ENCODE measurements at regions not wholly inside any gene's neighbourhood (a gene's known extent, or its start where the extent isn't known, plus 50 kb on each side); places are given as distances from the start of the nearest gene placed in this dataset.

DNA sequence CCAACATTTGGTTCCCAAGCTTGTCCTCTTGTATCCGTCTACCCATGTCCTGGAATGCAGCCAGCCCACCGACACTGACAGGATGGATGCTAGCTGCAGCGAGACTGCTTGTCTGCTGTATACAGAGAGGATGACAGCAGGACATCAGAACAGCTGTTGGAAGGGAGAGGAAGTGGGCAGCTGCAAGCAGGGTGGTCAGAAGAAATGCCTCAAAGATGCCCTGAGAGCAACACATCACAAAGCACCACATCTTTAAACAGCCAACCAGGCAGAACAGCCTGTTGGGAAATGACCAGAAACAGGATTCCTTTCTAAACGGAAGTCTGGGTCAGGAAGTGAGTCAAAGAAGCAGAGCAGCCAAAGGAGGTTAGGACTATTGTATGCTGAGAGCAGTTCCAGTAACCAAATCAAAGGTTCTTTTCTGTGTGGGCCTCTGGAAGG lies 219.1 kb downstream of the NDUFS4 start:
- TF ChIP-seq, protein P1, sequence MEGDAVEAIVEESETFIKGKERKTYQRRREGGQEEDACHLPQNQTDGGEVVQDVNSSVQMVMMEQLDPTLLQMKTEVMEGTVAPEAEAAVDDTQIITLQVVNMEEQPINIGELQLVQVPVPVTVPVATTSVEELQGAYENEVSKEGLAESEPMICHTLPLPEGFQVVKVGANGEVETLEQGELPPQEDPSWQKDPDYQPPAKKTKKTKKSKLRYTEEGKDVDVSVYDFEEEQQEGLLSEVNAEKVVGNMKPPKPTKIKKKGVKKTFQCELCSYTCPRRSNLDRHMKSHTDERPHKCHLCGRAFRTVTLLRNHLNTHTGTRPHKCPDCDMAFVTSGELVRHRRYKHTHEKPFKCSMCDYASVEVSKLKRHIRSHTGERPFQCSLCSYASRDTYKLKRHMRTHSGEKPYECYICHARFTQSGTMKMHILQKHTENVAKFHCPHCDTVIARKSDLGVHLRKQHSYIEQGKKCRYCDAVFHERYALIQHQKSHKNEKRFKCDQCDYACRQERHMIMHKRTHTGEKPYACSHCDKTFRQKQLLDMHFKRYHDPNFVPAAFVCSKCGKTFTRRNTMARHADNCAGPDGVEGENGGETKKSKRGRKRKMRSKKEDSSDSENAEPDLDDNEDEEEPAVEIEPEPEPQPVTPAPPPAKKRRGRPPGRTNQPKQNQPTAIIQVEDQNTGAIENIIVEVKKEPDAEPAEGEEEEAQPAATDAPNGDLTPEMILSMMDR (IDR thresholded peaks at IDR 0.05) = no peak
- TF ChIP-seq EZH2 (IDR thresholded peaks at IDR 0.05; ENCODE audit: borderline replicate concordance, insufficient read depth, low read depth, low read length, poor library complexity, severe bottlenecking) = no peak
- no peaks in the 10 kb centered on the region for H3K4me1 ChIP-seq (ENCODE audit: control insufficient read depth in 2 of 2, insufficient read depth in 2 of 2, low read length in 2 of 2)
- no peak overlapping the region for H2AFZ ChIP-seq (ENCODE audit: insufficient read depth, low read depth, low read length, poor library complexity, severe bottlenecking)
- intact Hi-C loops (cut with micrococcal nuclease) = no loop called here
- H3K4me3 ChIP-seq (ENCODE audit: control extremely low read depth in 1 of 5, extremely low read depth in 1 of 5, insufficient read depth in 1 of 5, low read depth in 2 of 5, low read length in 4 of 5) = no peak overlapping the region
- ATAC-seq (ENCODE audit: low read depth) (no peak), DNase-seq (no peak)
- H3K9me3 ChIP-seq (ENCODE audit: control extremely low read depth in 1 of 3, control insufficient read depth in 2 of 3, insufficient read depth in 1 of 3, low read length in 2 of 3) = no peaks in the 10 kb centered on the region
- H3K27me3 Mint-ChIP-seq = peaks cover 3% of the 10 kb centered on the region
- H4K20me1 ChIP-seq (ENCODE audit: control insufficient read depth, insufficient read depth, low read length, poor library complexity, severe bottlenecking) = no peaks in the 10 kb centered on the region
- no peaks in the 10 kb centered on the region for H3K9me3 Mint-ChIP-seq (ENCODE audit: insufficient read depth)
- no peak overlapping the region for H3K27ac Mint-ChIP-seq
- no peaks in the 10 kb centered on the region for H3K4me1 Mint-ChIP-seq
- H3K9ac ChIP-seq (ENCODE audit: low read length) = no peak overlapping the region
- 57% methylated on average over 4 of the region's 4 CpGs for WGBS (ENCODE audit: insufficient coverage)
- H3K27ac ChIP-seq (ENCODE audit: low read length in 2 of 2) = no peak overlapping the region
- H3K4me3 Mint-ChIP-seq = no peak overlapping the region
- no peaks in the 10 kb centered on the region for H3K27me3 ChIP-seq (replicated peaks in 1 of 4; ENCODE audit: control extremely low read depth in 1 of 4, control insufficient read depth in 3 of 4, insufficient read depth in 4 of 4, low read length in 3 of 4)
- CTCF ChIA-PET = no interaction called here
- no peak overlapping the region for H3K4me2 ChIP-seq (replicated peaks; ENCODE audit: low read depth, low read length, poor library complexity, severe bottlenecking)
- H3K79me2 ChIP-seq (ENCODE audit: control insufficient read depth, insufficient read depth, low read length) = no peaks in the 10 kb centered on the region
- POLR2A ChIA-PET = no interaction called here
- H3K36me3 ChIP-seq (replicated peaks in 1 of 2; ENCODE audit: control extremely low read depth in 1 of 2, control insufficient read depth in 1 of 2, extremely low read depth in 1 of 2, insufficient read depth in 2 of 2, low read length in 1 of 2) = no peaks in the 10 kb centered on the region

DNA sequence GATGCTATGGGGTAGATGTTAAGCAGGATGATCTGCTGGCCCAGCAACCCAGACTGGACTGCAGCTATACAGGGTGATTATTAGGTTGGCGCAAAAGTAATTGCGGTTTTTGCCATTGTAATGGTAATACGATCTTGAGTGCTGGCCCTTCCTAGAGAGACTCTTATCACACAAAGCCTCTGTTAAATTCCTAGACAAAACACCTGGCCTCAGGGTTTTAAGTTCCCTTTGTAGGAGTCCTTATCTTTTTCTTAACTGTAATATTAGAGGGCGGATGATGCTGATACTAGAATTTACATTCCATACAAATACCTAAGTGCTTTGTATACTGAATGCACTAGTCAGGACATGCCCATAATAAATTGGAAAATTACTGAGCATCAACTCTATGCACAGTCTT lies 222.2 kb downstream of the NDUFS4 start:
- TF ChIP-seq, protein P1 (IDR thresholded peaks at IDR 0.05) = no peak
- TF ChIP-seq EZH2 (IDR thresholded peaks at IDR 0.05; ENCODE audit: borderline replicate concordance, insufficient read depth, low read depth, low read length, poor library complexity, severe bottlenecking) = no peak
- H4K20me1 ChIP-seq (ENCODE audit: control insufficient read depth, insufficient read depth, low read length, poor library complexity, severe bottlenecking) = no peaks in the 10 kb centered on the region
- POLR2A ChIA-PET = no interaction called here
- Mint-ChIP-seq H3K9me3 (ENCODE audit: insufficient read depth) (no peaks in the 10 kb centered on the region), H3K27ac (no peak overlapping the region), H3K4me3 (no peak overlapping the region), H3K4me1 (no peaks in the 10 kb centered on the region), H3K27me3 (peaks cover 8% of the 10 kb centered on the region)
- H3K27me3 ChIP-seq (replicated peaks in 1 of 4; ENCODE audit: control extremely low read depth in 1 of 4, control insufficient read depth in 3 of 4, insufficient read depth in 4 of 4, low read length in 3 of 4) = no peaks in the 10 kb centered on the region
- WGBS (ENCODE audit: insufficient coverage) = no CpG with 5 or more reads among the region's 4 CpGs
- H3K36me3 ChIP-seq (replicated peaks in 1 of 2; ENCODE audit: control extremely low read depth in 1 of 2, control insufficient read depth in 1 of 2, extremely low read depth in 1 of 2, insufficient read depth in 2 of 2, low read length in 1 of 2) = no peaks in the 10 kb centered on the region
- intact Hi-C loops (cut with micrococcal nuclease) = no loop called here
- DNase-seq = no peak
- no peak overlapping the region for H3K4me2 ChIP-seq (replicated peaks; ENCODE audit: low read depth, low read length, poor library complexity, severe bottlenecking)
- H3K4me1 ChIP-seq (ENCODE audit: control insufficient read depth in 2 of 2, insufficient read depth in 2 of 2, low read length in 2 of 2) = no peaks in the 10 kb centered on the region
- CTCF ChIA-PET = no interaction called here
- no peak overlapping the region for H2AFZ ChIP-seq (ENCODE audit: insufficient read depth, low read depth, low read length, poor library complexity, severe bottlenecking)
- H3K27ac ChIP-seq (ENCODE audit: low read length in 2 of 2) = no peak overlapping the region
- no peak overlapping the region for H3K4me3 ChIP-seq (ENCODE audit: control extremely low read depth in 1 of 5, extremely low read depth in 1 of 5, insufficient read depth in 1 of 5, low read depth in 2 of 5, low read length in 4 of 5)
- no peaks in the 10 kb centered on the region for H3K9me3 ChIP-seq (ENCODE audit: control extremely low read depth in 1 of 3, control insufficient read depth in 2 of 3, insufficient read depth in 1 of 3, low read length in 2 of 3)
- no peaks in the 10 kb centered on the region for H3K79me2 ChIP-seq (ENCODE audit: control insufficient read depth, insufficient read depth, low read length)
- no peak for ATAC-seq (ENCODE audit: low read depth)
- no peak overlapping the region for H3K9ac ChIP-seq (ENCODE audit: low read length)

Data from B cell (primary cell).